ENCODE measurements at regions not wholly inside any gene's neighbourhood (a gene's known extent, or its start where the extent isn't known, plus 50 kb on each side); places are given as distances from the start of the nearest gene placed in this dataset.

- Histone ChIP-seq H4K20me1 (ENCODE audit: insufficient read depth, low read length, poor library complexity, severe bottlenecking) (no peaks in the 10 kb centered on the region), H2AFZ (ENCODE audit: low read length) (no peak overlapping the region), H3K9ac (ENCODE audit: low read depth, low read length, poor library complexity, severe bottlenecking) (no peak overlapping the region), H3K4me2 (ENCODE audit: low read depth, low read length, poor library complexity, severe bottlenecking) (no peak overlapping the region), H3F3A (ENCODE audit: low read depth) (no peaks in the 10 kb centered on the region), H3K27me3 (ENCODE audit: insufficient read depth, low read length, poor library complexity, severe bottlenecking) (no peaks in the 10 kb centered on the region), H3K4me3 (ENCODE audit: low read length, poor library complexity, severe bottlenecking) (no peak overlapping the region), H3K79me2 (ENCODE audit: insufficient read depth, low read length) (no peaks in the 10 kb centered on the region), H3K9me2 (replicated peaks; ENCODE audit: low read depth, low read length) (no peaks in the 10 kb centered on the region), H3K36me3 (ENCODE audit: insufficient read depth, low read length) (no peaks in the 10 kb centered on the region), H3K9me3 (ENCODE audit: insufficient read depth, low read depth, low read length) (no peaks in the 10 kb centered on the region), H3K4me1 (ENCODE audit: insufficient read depth, low read length, poor library complexity, severe bottlenecking) (no peaks in the 10 kb centered on the region)
- TF ChIP-seq EZH2phosphoT487 (IDR thresholded peaks at IDR 0.05; ENCODE audit: borderline replicate concordance): no peak
- TF ChIP-seq, protein P1, sequence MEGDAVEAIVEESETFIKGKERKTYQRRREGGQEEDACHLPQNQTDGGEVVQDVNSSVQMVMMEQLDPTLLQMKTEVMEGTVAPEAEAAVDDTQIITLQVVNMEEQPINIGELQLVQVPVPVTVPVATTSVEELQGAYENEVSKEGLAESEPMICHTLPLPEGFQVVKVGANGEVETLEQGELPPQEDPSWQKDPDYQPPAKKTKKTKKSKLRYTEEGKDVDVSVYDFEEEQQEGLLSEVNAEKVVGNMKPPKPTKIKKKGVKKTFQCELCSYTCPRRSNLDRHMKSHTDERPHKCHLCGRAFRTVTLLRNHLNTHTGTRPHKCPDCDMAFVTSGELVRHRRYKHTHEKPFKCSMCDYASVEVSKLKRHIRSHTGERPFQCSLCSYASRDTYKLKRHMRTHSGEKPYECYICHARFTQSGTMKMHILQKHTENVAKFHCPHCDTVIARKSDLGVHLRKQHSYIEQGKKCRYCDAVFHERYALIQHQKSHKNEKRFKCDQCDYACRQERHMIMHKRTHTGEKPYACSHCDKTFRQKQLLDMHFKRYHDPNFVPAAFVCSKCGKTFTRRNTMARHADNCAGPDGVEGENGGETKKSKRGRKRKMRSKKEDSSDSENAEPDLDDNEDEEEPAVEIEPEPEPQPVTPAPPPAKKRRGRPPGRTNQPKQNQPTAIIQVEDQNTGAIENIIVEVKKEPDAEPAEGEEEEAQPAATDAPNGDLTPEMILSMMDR (conservative IDR thresholded peaks at IDR 0.05; ENCODE audit: low read length): no peak
Observed at GRCh38 chr11:8823174-8823742, 87.7 kb upstream of the AKIP1 start.

- no peaks in the 10 kb centered on the region for H3K4me1 ChIP-seq (ENCODE audit: insufficient read depth, low read length, poor library complexity, severe bottlenecking)
- H3K79me2 ChIP-seq (ENCODE audit: insufficient read depth, low read length): no peaks in the 10 kb centered on the region
- H3K27me3 ChIP-seq (ENCODE audit: insufficient read depth, low read length, poor library complexity, severe bottlenecking): no peaks in the 10 kb centered on the region
- no peaks in the 10 kb centered on the region for H4K20me1 ChIP-seq (ENCODE audit: insufficient read depth, low read length, poor library complexity, severe bottlenecking)
- H3K9me2 ChIP-seq (replicated peaks; ENCODE audit: low read depth, low read length): no peaks in the 10 kb centered on the region
- no peaks in the 10 kb centered on the region for H3F3A ChIP-seq (ENCODE audit: low read depth)
- no peaks in the 10 kb centered on the region for H3K9me3 ChIP-seq (ENCODE audit: insufficient read depth, low read depth, low read length)
- no peak overlapping the region for H3K4me3 ChIP-seq (ENCODE audit: low read length, poor library complexity, severe bottlenecking)
- H3K4me2 ChIP-seq (ENCODE audit: low read depth, low read length, poor library complexity, severe bottlenecking): no peak overlapping the region
- no peak overlapping the region for H3K9ac ChIP-seq (ENCODE audit: low read depth, low read length, poor library complexity, severe bottlenecking)
- H2AFZ ChIP-seq (ENCODE audit: low read length): no peak overlapping the region
- TF ChIP-seq EZH2phosphoT487 (IDR thresholded peaks at IDR 0.05; ENCODE audit: borderline replicate concordance): no peak
- TF ChIP-seq, protein P1 (conservative IDR thresholded peaks at IDR 0.05; ENCODE audit: low read length): no peak
- no peaks in the 10 kb centered on the region for H3K36me3 ChIP-seq (ENCODE audit: insufficient read depth, low read length)
Observed at GRCh38 chr11:8826139-8826786, 84.7 kb upstream of the AKIP1 start.

DNA sequence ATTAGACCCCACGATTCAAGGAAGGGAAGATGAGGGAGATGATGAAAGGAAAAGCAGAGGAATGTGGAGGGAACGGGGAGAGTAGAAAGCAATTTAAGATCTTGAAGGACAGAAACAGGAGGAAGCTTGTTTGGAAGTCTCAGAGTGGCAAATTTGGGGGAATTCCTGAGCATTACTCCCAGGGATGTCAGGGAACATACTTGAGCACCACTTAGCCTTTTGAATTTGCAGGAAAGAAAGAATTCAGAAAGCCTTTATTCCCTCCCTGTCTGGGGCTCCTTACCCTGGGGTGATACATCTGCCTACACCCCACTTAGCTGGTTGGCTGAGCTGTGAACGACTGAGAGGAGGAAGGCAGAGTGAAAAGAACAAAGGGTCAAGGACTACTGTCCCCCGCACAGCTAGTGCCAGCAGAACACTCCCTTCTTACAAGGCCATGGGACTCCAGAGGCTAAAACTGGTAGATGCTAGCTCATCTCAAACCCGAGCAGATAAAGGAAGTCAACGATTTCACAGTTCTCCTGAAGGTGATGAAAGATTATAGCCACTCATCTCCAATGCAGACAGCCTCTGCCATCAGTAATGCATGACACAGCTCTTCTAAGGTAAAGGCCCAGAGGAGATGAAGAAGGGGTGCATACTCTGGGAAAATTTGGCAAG is 84.0 kb upstream of the AKIP1 start:
- Histone ChIP-seq H3K36me3 (ENCODE audit: insufficient read depth, low read length) (no peaks in the 10 kb centered on the region), H2AFZ (ENCODE audit: low read length) (no peak overlapping the region), H3K9ac (ENCODE audit: low read depth, low read length, poor library complexity, severe bottlenecking) (no peak overlapping the region), H3K9me3 (ENCODE audit: insufficient read depth, low read depth, low read length) (no peaks in the 10 kb centered on the region), H4K20me1 (ENCODE audit: insufficient read depth, low read length, poor library complexity, severe bottlenecking) (no peaks in the 10 kb centered on the region), H3K4me3 (ENCODE audit: low read length, poor library complexity, severe bottlenecking) (no peak overlapping the region), H3F3A (ENCODE audit: low read depth) (no peaks in the 10 kb centered on the region), H3K4me1 (ENCODE audit: insufficient read depth, low read length, poor library complexity, severe bottlenecking) (no peaks in the 10 kb centered on the region), H3K27me3 (ENCODE audit: insufficient read depth, low read length, poor library complexity, severe bottlenecking) (no peaks in the 10 kb centered on the region), H3K79me2 (ENCODE audit: insufficient read depth, low read length) (no peaks in the 10 kb centered on the region), H3K4me2 (ENCODE audit: low read depth, low read length, poor library complexity, severe bottlenecking) (no peak overlapping the region), H3K9me2 (replicated peaks; ENCODE audit: low read depth, low read length) (no peaks in the 10 kb centered on the region)
- TF ChIP-seq EZH2phosphoT487 (IDR thresholded peaks at IDR 0.05; ENCODE audit: borderline replicate concordance): no peak
- TF ChIP-seq, protein P1 (conservative IDR thresholded peaks at IDR 0.05; ENCODE audit: low read length): no peak
